Gastrocnemius medialis (tissue), 4 donors: ENCODE measurements at regions not wholly inside any gene's neighbourhood (a gene's known extent, or its start where the extent isn't known, plus 50 kb on each side); places are given as distances from the start of the nearest gene placed in this dataset.

ENCODE experiments used
- ATAC-seq, 2 donors: fragments of 150-250 bp; one replicate each; pipeline ENCODE4 v1.9.1; 2016
- DNase-seq, 2 donors: peaks; one replicate each; pipeline ENCODE4 v3.0.0-alpha.2; 2019
- H3K27ac ChIP-seq, 4 donors: fragments of 200-600 bp; sonication (generic); 1 replicate in 1 of 4; 2 replicates in 3 of 4; pipeline ENCODE4 v1.5.1; 2016 to 2018; ENCODE audit warnings: mild to moderate bottlenecking in 2 of 4, moderate library complexity in 1 of 4
- H3K27me3 ChIP-seq, 3 donors: fragments of 200-600 bp; sonication (generic) in 2 of 3; 1 replicate in 1 of 3; 2 replicates in 2 of 3; pipeline versions ENCODE4 v1.5.1 to v1.6.0; 2016 to 2019; ENCODE audit warnings: mild to moderate bottlenecking in 1 of 3, moderate library complexity in 1 of 3
- H3K36me3 ChIP-seq, 2 donors: fragments of 200-600 bp; sonication (generic) in 1 of 2; one replicate each; pipeline ENCODE4 v1.5.1; 2017 to 2018
- H3K4me1 ChIP-seq, 2 donors: fragments of 200-600 bp; sonication (generic) in 1 of 2; one replicate each; pipeline ENCODE4 v1.5.1; 2016 to 2017; ENCODE audit warnings: mild to moderate bottlenecking in 2 of 2
- H3K4me3 ChIP-seq, 4 donors: fragments of 200-600 bp; sonication (generic) in 3 of 4; 1 replicate in 1 of 4; 2 replicates in 3 of 4; pipeline ENCODE4 v1.5.1; 2016 to 2019; ENCODE audit warnings: mild to moderate bottlenecking in 2 of 4
- H3K9me3 ChIP-seq, 3 donors: fragments of 200-600 bp; sonication (generic) in 2 of 3; 1 replicate in 1 of 3; 2 replicates in 2 of 3; pipeline ENCODE4 v1.5.1; 2016 to 2019
- POLR2A ChIP-seq, 2 donors: fragments of 450-650 bp; IDR thresholded peaks; one replicate each; pipeline ENCODE4 v1.6.1; 2017; ENCODE audit warnings: antibody characterized with exemption in 2 of 2, mild to moderate bottlenecking in 2 of 2, moderate library complexity in 2 of 2
- in situ Hi-C, 4 donors: fragments of 200-750 bp; cut with MboI; loops; one replicate each; pipeline versions ENCODE4 v1.15.0 to v1.8.0; 2017; ENCODE audit warnings: low sequenced_read_pairs in 4 of 4
- intact Hi-C: fragments of 100-400 bp; cut with DNase I; formaldehyde crosslinking; loops from one replicate; pipeline ENCODE4 v1.15.1; 2023; ENCODE audit warnings: low total_unique reads
- TF ChIP-seq, protein P1 (sequence below), 5 experiments: fragments of 450-650 bp in 3 of 5; fragments of 200-600 bp in 2 of 5; sonication (generic) in 2 of 5; IDR thresholded peaks in 4 of 5; conservative IDR thresholded peaks in 1 of 5; 1 replicate in 4 of 5; 2 replicates in 1 of 5; pipeline ENCODE4 v1.5.1; 2016 to 2019; ENCODE audit warnings: antibody characterized with exemption in 5 of 5, mild to moderate bottlenecking in 3 of 5, moderate library complexity in 3 of 5

DNA sequence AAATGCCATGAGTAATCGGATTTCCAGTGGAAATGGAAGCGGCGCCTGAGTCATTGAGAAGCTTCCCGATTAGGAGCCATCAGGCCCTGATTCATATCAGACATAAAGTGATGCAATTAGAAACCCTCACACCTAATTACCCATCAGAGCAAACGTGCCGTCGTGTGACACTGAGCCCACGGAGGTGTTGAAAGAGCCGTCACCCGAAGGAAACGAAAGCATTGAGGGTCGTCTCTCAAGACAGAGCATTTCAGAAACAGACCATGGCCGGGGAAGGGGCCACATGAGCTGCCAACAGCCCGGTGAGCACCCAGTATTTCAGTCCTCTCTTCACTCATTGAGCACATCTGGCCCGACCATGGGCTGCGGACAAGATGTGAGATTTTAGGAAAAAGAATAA lies 829.3 kb downstream of the TBC1D22A start:
- Histone ChIP-seq H3K27me3 (no peaks in the 10 kb centered on the region), H3K36me3 (no peaks in the 10 kb centered on the region), H3K4me1 (no peaks in the 10 kb centered on the region), H3K27ac (no peak overlapping the region), H3K9me3 (no peaks in the 10 kb centered on the region), H3K4me3 (no peak overlapping the region)
- intact Hi-C loops = no loop called here
- DNase-seq (no peak), ATAC-seq (no peak)
- in situ Hi-C loops = loop anchor here (5.0 to 25.0 kb wide), 2 partner anchors 104 to 1974 kb away; no protein-coding TSS in a partner anchor
- TF ChIP-seq, protein P1, sequence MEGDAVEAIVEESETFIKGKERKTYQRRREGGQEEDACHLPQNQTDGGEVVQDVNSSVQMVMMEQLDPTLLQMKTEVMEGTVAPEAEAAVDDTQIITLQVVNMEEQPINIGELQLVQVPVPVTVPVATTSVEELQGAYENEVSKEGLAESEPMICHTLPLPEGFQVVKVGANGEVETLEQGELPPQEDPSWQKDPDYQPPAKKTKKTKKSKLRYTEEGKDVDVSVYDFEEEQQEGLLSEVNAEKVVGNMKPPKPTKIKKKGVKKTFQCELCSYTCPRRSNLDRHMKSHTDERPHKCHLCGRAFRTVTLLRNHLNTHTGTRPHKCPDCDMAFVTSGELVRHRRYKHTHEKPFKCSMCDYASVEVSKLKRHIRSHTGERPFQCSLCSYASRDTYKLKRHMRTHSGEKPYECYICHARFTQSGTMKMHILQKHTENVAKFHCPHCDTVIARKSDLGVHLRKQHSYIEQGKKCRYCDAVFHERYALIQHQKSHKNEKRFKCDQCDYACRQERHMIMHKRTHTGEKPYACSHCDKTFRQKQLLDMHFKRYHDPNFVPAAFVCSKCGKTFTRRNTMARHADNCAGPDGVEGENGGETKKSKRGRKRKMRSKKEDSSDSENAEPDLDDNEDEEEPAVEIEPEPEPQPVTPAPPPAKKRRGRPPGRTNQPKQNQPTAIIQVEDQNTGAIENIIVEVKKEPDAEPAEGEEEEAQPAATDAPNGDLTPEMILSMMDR (IDR thresholded peaks at IDR 0.05 in 4 of 5, conservative IDR thresholded peaks at IDR 0.05 in 1 of 5) = no peak
- no peak for TF ChIP-seq POLR2A (IDR thresholded peaks at IDR 0.05)

GRCh38 chr22:47591016-47591415 lies 828.6 kb downstream of the TBC1D22A start:
- Histone ChIP-seq H3K36me3 (no peaks in the 10 kb centered on the region), H3K27ac (no peak overlapping the region), H3K4me1 (no peaks in the 10 kb centered on the region), H3K4me3 (no peak overlapping the region), H3K27me3 (no peaks in the 10 kb centered on the region), H3K9me3 (no peaks in the 10 kb centered on the region)
- TF ChIP-seq POLR2A (IDR thresholded peaks at IDR 0.05) = no peak
- TF ChIP-seq, protein P1 (IDR thresholded peaks at IDR 0.05 in 4 of 5, conservative IDR thresholded peaks at IDR 0.05 in 1 of 5) = no peak
- intact Hi-C loops (no loop called here), in situ Hi-C loops (loop anchor here (5.0 to 25.0 kb wide), 2 partner anchors 104 to 1974 kb away; no protein-coding TSS in a partner anchor)
- ATAC-seq (no peak), DNase-seq (no peak)

GRCh38 chr22:47589271-47590250 lies 827.1 kb downstream of the TBC1D22A start:
- intact Hi-C loops = no loop called here
- DNase-seq = no peak
- in situ Hi-C loops = loop anchor here (5.0 to 25.0 kb wide), 2 partner anchors 102 to 1972 kb away; no protein-coding TSS in a partner anchor

GRCh38 chr22:47588578-47588960 lies 826.1 kb downstream of the TBC1D22A start:
- intact Hi-C loops = no loop called here
- H3K4me1 ChIP-seq = no peaks in the 10 kb centered on the region
- no peak for DNase-seq
- H3K27ac ChIP-seq = no peak overlapping the region
- no peak for TF ChIP-seq POLR2A (IDR thresholded peaks at IDR 0.05)
- TF ChIP-seq, protein P1 (IDR thresholded peaks at IDR 0.05 in 4 of 5, conservative IDR thresholded peaks at IDR 0.05 in 1 of 5) = no peak
- H3K27me3 ChIP-seq = no peaks in the 10 kb centered on the region
- no peak overlapping the region for H3K4me3 ChIP-seq
- ATAC-seq = no peak
- H3K36me3 ChIP-seq = no peaks in the 10 kb centered on the region
- in situ Hi-C loops = loop anchor here in 1 of 4 donors (25.0 kb wide), 1 partner anchor 101 kb away; no protein-coding TSS in a partner anchor
- H3K9me3 ChIP-seq = no peaks in the 10 kb centered on the region

More at GRCh38 chr22:47589271-47590250, 827.1 kb downstream of the TBC1D22A start:
- H3K27me3 ChIP-seq = no peaks in the 10 kb centered on the region
- no peaks in the 10 kb centered on the region for H3K9me3 ChIP-seq
- no peaks in the 10 kb centered on the region for H3K4me1 ChIP-seq
- no peak overlapping the region for H3K27ac ChIP-seq
- no peak for ATAC-seq
- no peak overlapping the region for H3K4me3 ChIP-seq
- TF ChIP-seq, protein P1 (IDR thresholded peaks at IDR 0.05 in 4 of 5, conservative IDR thresholded peaks at IDR 0.05 in 1 of 5) = no peak
- no peak for TF ChIP-seq POLR2A (IDR thresholded peaks at IDR 0.05)
- no peaks in the 10 kb centered on the region for H3K36me3 ChIP-seq
